ENCODE measurements at regions not wholly inside any gene's neighbourhood (a gene's known extent, or its start where the extent isn't known, plus 50 kb on each side); places are given as distances from the start of the nearest gene placed in this dataset.

GRCh38 chr2:65508225-65508624 is 75.8 kb upstream of the SPRED2 start:
- DNase-seq, result no peak
- Histone ChIP-seq H3K36me3 (ENCODE audit: control insufficient read depth, insufficient read depth, low read length) (no peaks in the 10 kb centered on the region), H3K9me3 (replicated peaks; ENCODE audit: control insufficient read depth, low read depth, low read length) (peaks cover 2% of the 10 kb centered on the region)

GRCh38 chr2:65507102-65508069 is 75.0 kb upstream of the SPRED2 start:
- WGBS (ENCODE audit: insufficient coverage), result 100% methylated on average over 3 of the region's 10 CpGs
- DNase-seq, result no peak

More at GRCh38 chr2:65508225-65508624, 75.8 kb upstream of the SPRED2 start:
- no peaks in the 10 kb centered on the region for H3K4me1 ChIP-seq (ENCODE audit: control insufficient read depth, insufficient read depth, low read length)
- WGBS (ENCODE audit: insufficient coverage), result no CpG with 5 or more reads among the region's 1 CpG
- no peak overlapping the region for H3K4me3 ChIP-seq (ENCODE audit: low read length)
- peaks cover 2% of the 10 kb centered on the region for H3K27me3 ChIP-seq (ENCODE audit: control insufficient read depth, insufficient read depth, low read length)
- no peak overlapping the region for H3K27ac ChIP-seq (ENCODE audit: low read length)

GRCh38 chr2:65504814-65505697 is 72.7 kb upstream of the SPRED2 start:
- WGBS (ENCODE audit: insufficient coverage), result 85% methylated on average over 3 of the region's 14 CpGs

More at GRCh38 chr2:65507102-65508069, 75.0 kb upstream of the SPRED2 start:
- no peaks in the 10 kb centered on the region for H3K36me3 ChIP-seq (ENCODE audit: control insufficient read depth, insufficient read depth, low read length)
- peaks cover 2% of the 10 kb centered on the region for H3K27me3 ChIP-seq (ENCODE audit: control insufficient read depth, insufficient read depth, low read length)
- H3K4me3 ChIP-seq (ENCODE audit: low read length), result no peak overlapping the region
- peaks cover 2% of the 10 kb centered on the region for H3K9me3 ChIP-seq (replicated peaks; ENCODE audit: control insufficient read depth, low read depth, low read length)
- no peaks in the 10 kb centered on the region for H3K4me1 ChIP-seq (ENCODE audit: control insufficient read depth, insufficient read depth, low read length)
- H3K27ac ChIP-seq (ENCODE audit: low read length), result no peak overlapping the region

GRCh38 chr2:65504201-65504600 is 71.8 kb upstream of the SPRED2 start:
- Histone ChIP-seq H3K4me3 (ENCODE audit: low read length) (no peak overlapping the region), H3K9me3 (replicated peaks; ENCODE audit: control insufficient read depth, low read depth, low read length) (no peaks in the 10 kb centered on the region), H3K4me1 (ENCODE audit: control insufficient read depth, insufficient read depth, low read length) (no peaks in the 10 kb centered on the region), H3K27me3 (ENCODE audit: control insufficient read depth, insufficient read depth, low read length) (peaks cover 2% of the 10 kb centered on the region), H3K27ac (ENCODE audit: low read length) (no peak overlapping the region), H3K36me3 (ENCODE audit: control insufficient read depth, insufficient read depth, low read length) (no peaks in the 10 kb centered on the region)
- 100% methylated on average over 2 of the region's 6 CpGs for WGBS (ENCODE audit: insufficient coverage)
- DNase-seq, result no peak

More at GRCh38 chr2:65504814-65505697, 72.7 kb upstream of the SPRED2 start:
- Histone ChIP-seq H3K4me3 (ENCODE audit: low read length) (no peak overlapping the region), H3K4me1 (ENCODE audit: control insufficient read depth, insufficient read depth, low read length) (no peaks in the 10 kb centered on the region), H3K9me3 (replicated peaks; ENCODE audit: control insufficient read depth, low read depth, low read length) (no peaks in the 10 kb centered on the region), H3K27me3 (ENCODE audit: control insufficient read depth, insufficient read depth, low read length) (peaks cover 2% of the 10 kb centered on the region), H3K36me3 (ENCODE audit: control insufficient read depth, insufficient read depth, low read length) (no peaks in the 10 kb centered on the region), H3K27ac (ENCODE audit: low read length) (no peak overlapping the region)
- DNase-seq, result no peak

GRCh38 chr2:65503746-65504145 is 71.3 kb upstream of the SPRED2 start:
- no peak overlapping the region for H3K27ac ChIP-seq (ENCODE audit: low read length)
- DNase-seq, result no peak
- H3K27me3 ChIP-seq (ENCODE audit: control insufficient read depth, insufficient read depth, low read length), result peaks cover 2% of the 10 kb centered on the region
- no peaks in the 10 kb centered on the region for H3K4me1 ChIP-seq (ENCODE audit: control insufficient read depth, insufficient read depth, low read length)
- 63% methylated on average over 2 of the region's 5 CpGs for WGBS (ENCODE audit: insufficient coverage)
- H3K9me3 ChIP-seq (replicated peaks; ENCODE audit: control insufficient read depth, low read depth, low read length), result no peaks in the 10 kb centered on the region
- H3K4me3 ChIP-seq (ENCODE audit: low read length), result no peak overlapping the region
- H3K36me3 ChIP-seq (ENCODE audit: control insufficient read depth, insufficient read depth, low read length), result no peaks in the 10 kb centered on the region

GRCh38 chr2:65501836-65502235 is 69.4 kb upstream of the SPRED2 start:
- Histone ChIP-seq H3K27me3 (ENCODE audit: control insufficient read depth, insufficient read depth, low read length) (peaks cover 2% of the 10 kb centered on the region), H3K4me1 (ENCODE audit: control insufficient read depth, insufficient read depth, low read length) (no peaks in the 10 kb centered on the region), H3K27ac (ENCODE audit: low read length) (no peak overlapping the region), H3K9me3 (replicated peaks; ENCODE audit: control insufficient read depth, low read depth, low read length) (no peaks in the 10 kb centered on the region), H3K36me3 (ENCODE audit: control insufficient read depth, insufficient read depth, low read length) (no peaks in the 10 kb centered on the region), H3K4me3 (ENCODE audit: low read length) (no peak overlapping the region)
- DNase-seq, result no peak
- 96% methylated on average over 5 of the region's 6 CpGs for WGBS (ENCODE audit: insufficient coverage)

GRCh38 chr2:65501074-65501473 is 68.7 kb upstream of the SPRED2 start:
- 97% methylated on average over 6 of the region's 10 CpGs for WGBS (ENCODE audit: insufficient coverage)
- no peaks in the 10 kb centered on the region for H3K4me1 ChIP-seq (ENCODE audit: control insufficient read depth, insufficient read depth, low read length)
- no peak for DNase-seq

GRCh38 chr2:65500310-65501040 is 68.1 kb upstream of the SPRED2 start:
- Histone ChIP-seq H3K36me3 (ENCODE audit: control insufficient read depth, insufficient read depth, low read length) (no peaks in the 10 kb centered on the region), H3K27ac (ENCODE audit: low read length) (no peak overlapping the region), H3K4me1 (ENCODE audit: control insufficient read depth, insufficient read depth, low read length) (peaks cover 3% of the 10 kb centered on the region), H3K4me3 (ENCODE audit: low read length) (no peak overlapping the region), H3K9me3 (replicated peaks; ENCODE audit: control insufficient read depth, low read depth, low read length) (no peaks in the 10 kb centered on the region), H3K27me3 (ENCODE audit: control insufficient read depth, insufficient read depth, low read length) (peaks cover 2% of the 10 kb centered on the region)
- no peak for DNase-seq
- 92% methylated on average over 8 of the region's 9 CpGs for WGBS (ENCODE audit: insufficient coverage)

More at GRCh38 chr2:65501074-65501473, 68.7 kb upstream of the SPRED2 start:
- Histone ChIP-seq H3K27me3 (ENCODE audit: control insufficient read depth, insufficient read depth, low read length) (peaks cover 2% of the 10 kb centered on the region), H3K36me3 (ENCODE audit: control insufficient read depth, insufficient read depth, low read length) (no peaks in the 10 kb centered on the region), H3K27ac (ENCODE audit: low read length) (no peak overlapping the region), H3K4me3 (ENCODE audit: low read length) (no peak overlapping the region), H3K9me3 (replicated peaks; ENCODE audit: control insufficient read depth, low read depth, low read length) (no peaks in the 10 kb centered on the region)

GRCh38 chr2:65499216-65499615 is 66.8 kb upstream of the SPRED2 start:
- Histone ChIP-seq H3K9me3 (replicated peaks; ENCODE audit: control insufficient read depth, low read depth, low read length) (no peaks in the 10 kb centered on the region), H3K27ac (ENCODE audit: low read length) (no peak overlapping the region), H3K4me1 (ENCODE audit: control insufficient read depth, insufficient read depth, low read length) (peaks cover 3% of the 10 kb centered on the region), H3K27me3 (ENCODE audit: control insufficient read depth, insufficient read depth, low read length) (peaks cover 2% of the 10 kb centered on the region), H3K4me3 (ENCODE audit: low read length) (no peak overlapping the region), H3K36me3 (ENCODE audit: control insufficient read depth, insufficient read depth, low read length) (no peaks in the 10 kb centered on the region)
- no peak for DNase-seq
- 61% methylated on average over 4 of the region's 6 CpGs for WGBS (ENCODE audit: insufficient coverage)

Data from muscle of leg (tissue), 3 donors.